BE2C (cell line): ENCODE measurements at regions not wholly inside any gene's neighbourhood (a gene's known extent, or its start where the extent isn't known, plus 50 kb on each side); places are given as distances from the start of the nearest gene placed in this dataset.

Experiments used
- DNase-seq: peaks from one replicate; pipeline ENCODE4 v3.0.0-alpha.2; 2020
- H3K27me3 ChIP-seq: fragments of 250-450 bp; sonication (Bioruptor Pico); 2 replicates; pipeline ENCODE4 v1.5.1; 2020; ENCODE audit warnings: mild to moderate bottlenecking
- H3K36me3 ChIP-seq: fragments of 250-450 bp; sonication (Bioruptor Pico); 2 replicates; pipeline ENCODE4 v1.5.1; 2020; ENCODE audit warnings: mild to moderate bottlenecking
- H3K4me1 ChIP-seq: fragments of 250-450 bp; sonication (Bioruptor Pico); 2 replicates; pipeline ENCODE4 v1.5.1; 2020
- H3K4me3 ChIP-seq: 2 replicates; pipeline ENCODE4 v1.5.1; 2011; ENCODE audit warnings: low read depth, low read length
- H3K9me3 ChIP-seq: fragments of 250-450 bp; sonication (Bioruptor Pico); 2 replicates; pipeline ENCODE4 v1.5.1; 2020
- CTCF ChIP-seq: IDR thresholded peaks from 2 replicates; pipeline ENCODE4 v1.5.1; 2012; ENCODE audit warnings: mild to moderate bottlenecking, low read depth, low read length

DNA sequence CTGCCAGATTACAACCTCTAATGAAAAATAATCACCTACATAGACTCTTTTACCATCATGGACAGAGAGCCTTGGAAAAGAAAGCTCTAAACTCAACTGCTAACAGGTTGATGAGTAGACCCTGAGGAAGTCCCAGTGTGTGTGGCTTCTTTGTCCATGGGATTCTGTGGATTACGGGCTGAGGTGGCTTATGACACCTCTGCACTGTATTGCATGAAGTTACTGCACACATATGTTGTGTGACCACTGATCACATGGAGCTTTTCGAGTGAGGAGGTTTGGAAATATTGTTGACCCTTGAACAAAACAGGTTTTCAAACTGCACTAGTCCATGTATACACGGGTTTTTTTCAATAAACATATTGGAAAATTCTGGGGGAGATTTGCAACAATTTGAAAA, 124.4 kb downstream of the RIN2 start:
- no peaks in the 10 kb centered on the region for H3K4me1 ChIP-seq

GRCh38 chr20:19883501-19883900, 125.4 kb downstream of the RIN2 start:
- H3K9me3 ChIP-seq: no peaks in the 10 kb centered on the region
- DNase-seq: no peak
- no peaks in the 10 kb centered on the region for H3K36me3 ChIP-seq
- TF ChIP-seq CTCF: no peak
- peaks cover 18% of the 10 kb centered on the region for H3K27me3 ChIP-seq
- no peak overlapping the region for H3K4me3 ChIP-seq
- no peaks in the 10 kb centered on the region for H3K4me1 ChIP-seq

More for the DNA sequence above, 124.4 kb downstream of the RIN2 start:
- Histone ChIP-seq H3K27me3 (peaks cover 8% of the 10 kb centered on the region), H3K36me3 (no peaks in the 10 kb centered on the region), H3K9me3 (no peaks in the 10 kb centered on the region), H3K4me3 (no peak overlapping the region)
- DNase-seq: no peak
- TF ChIP-seq CTCF: no peak

GRCh38 chr20:19885594-19885938, 127.5 kb downstream of the RIN2 start:
- Histone ChIP-seq H3K4me1 (no peaks in the 10 kb centered on the region), H3K4me3 (no peak overlapping the region)

DNA sequence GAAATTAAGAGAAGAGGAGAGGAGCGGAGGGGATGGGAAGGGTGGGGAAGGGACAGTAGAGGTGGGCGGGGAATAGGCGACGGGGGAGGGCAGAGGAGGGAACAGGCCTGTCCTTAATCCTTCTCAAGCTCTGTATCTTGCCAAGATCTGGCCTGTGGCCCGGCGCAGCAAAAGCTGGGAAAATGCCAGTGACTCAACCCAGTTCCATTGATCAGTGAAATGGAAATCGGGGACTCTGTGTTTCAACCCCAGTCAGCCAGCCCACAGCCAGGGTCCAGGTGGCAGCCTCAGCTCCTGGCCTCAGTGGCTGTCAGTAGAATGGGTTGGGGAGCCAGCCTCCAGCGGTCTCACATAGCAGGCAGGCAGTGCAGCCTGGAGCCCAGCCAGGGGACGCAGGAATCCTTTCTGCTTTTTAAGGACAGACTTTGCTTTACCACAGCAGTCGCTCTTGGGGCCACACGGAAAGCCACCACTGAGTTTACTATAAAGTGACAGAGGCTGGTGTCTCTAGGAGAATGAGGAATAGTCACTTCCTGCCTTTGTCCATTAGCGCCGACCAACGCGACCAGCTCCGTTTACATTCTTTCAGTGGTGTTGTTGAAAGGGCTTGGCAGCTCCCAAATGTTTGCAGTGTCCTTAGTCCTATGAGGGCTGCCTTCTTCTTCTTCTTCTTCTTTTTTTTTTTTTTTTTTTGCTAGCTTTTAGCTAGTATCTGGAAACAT, 128.0 kb downstream of the RIN2 start:
- no peaks in the 10 kb centered on the region for H3K9me3 ChIP-seq
- no peak for TF ChIP-seq CTCF
- H3K4me1 ChIP-seq: no peaks in the 10 kb centered on the region
- H3K4me3 ChIP-seq: no peak overlapping the region
- peaks cover 28% of the 10 kb centered on the region for H3K27me3 ChIP-seq
- DNase-seq: no peak
- H3K36me3 ChIP-seq: no peaks in the 10 kb centered on the region

More at GRCh38 chr20:19885594-19885938, 127.5 kb downstream of the RIN2 start:
- no peaks in the 10 kb centered on the region for H3K36me3 ChIP-seq
- TF ChIP-seq CTCF: no peak
- DNase-seq: no peak
- no peaks in the 10 kb centered on the region for H3K9me3 ChIP-seq
- peaks cover 31% of the 10 kb centered on the region for H3K27me3 ChIP-seq

DNA sequence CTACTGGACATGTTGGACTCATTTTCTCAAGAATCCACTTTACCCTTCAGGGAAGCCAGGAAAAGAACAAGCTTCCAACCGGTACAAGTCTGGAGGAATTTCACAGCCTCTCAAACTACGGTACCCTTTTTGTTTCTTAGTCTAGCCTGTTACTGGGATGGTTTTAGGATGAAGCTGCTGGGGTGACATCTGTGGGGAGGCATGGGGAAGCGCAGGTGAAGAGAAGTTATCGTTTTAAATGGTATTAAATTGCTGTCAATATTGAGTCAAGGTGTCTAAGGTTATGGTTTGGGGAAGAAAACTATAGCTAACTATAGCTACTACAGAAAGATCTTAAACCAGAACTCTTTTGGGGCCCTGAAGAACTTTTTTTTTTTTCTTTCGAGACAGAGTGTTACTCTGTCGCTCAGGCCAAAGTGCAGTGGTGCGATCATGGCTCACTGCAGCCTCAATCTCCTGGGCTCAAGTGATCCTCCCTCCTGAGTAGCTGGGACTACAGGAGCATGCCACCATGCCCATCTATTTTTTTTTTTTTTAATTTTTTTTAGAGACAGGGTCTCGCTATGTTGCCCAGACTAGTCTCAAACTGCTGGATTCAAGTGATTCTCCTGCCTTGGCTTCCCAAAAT, 128.7 kb downstream of the RIN2 start:
- H3K36me3 ChIP-seq: no peaks in the 10 kb centered on the region
- no peak overlapping the region for H3K4me3 ChIP-seq
- H3K27me3 ChIP-seq: peaks cover 28% of the 10 kb centered on the region
- DNase-seq: no peak
- no peak for TF ChIP-seq CTCF
- no peaks in the 10 kb centered on the region for H3K9me3 ChIP-seq
- no peaks in the 10 kb centered on the region for H3K4me1 ChIP-seq

GRCh38 chr20:19887556-19888268, 129.4 kb upstream of the NAA20 start:
- no peaks in the 10 kb centered on the region for H3K9me3 ChIP-seq
- no peaks in the 10 kb centered on the region for H3K36me3 ChIP-seq
- no peaks in the 10 kb centered on the region for H3K4me1 ChIP-seq
- TF ChIP-seq CTCF: no peak
- DNase-seq: no peak
- peaks cover 28% of the 10 kb centered on the region for H3K27me3 ChIP-seq
- no peak overlapping the region for H3K4me3 ChIP-seq
